VCaP (cell line): ENCODE measurements at regions not wholly inside any gene's neighbourhood (a gene's known extent, or its start where the extent isn't known, plus 50 kb on each side); places are given as distances from the start of the nearest gene placed in this dataset.

Experiments used
- H3K27ac ChIP-seq: fragments of 450-650 bp; 2 replicates; pipeline ENCODE4 v1.5.1; 2017
- TF ChIP-seq, protein P1 (sequence below): fragments of 450-650 bp; conservative IDR thresholded peaks from 2 replicates; pipeline ENCODE4 v1.5.1; 2017; ENCODE audit warnings: mild to moderate bottlenecking, moderate library complexity

DNA sequence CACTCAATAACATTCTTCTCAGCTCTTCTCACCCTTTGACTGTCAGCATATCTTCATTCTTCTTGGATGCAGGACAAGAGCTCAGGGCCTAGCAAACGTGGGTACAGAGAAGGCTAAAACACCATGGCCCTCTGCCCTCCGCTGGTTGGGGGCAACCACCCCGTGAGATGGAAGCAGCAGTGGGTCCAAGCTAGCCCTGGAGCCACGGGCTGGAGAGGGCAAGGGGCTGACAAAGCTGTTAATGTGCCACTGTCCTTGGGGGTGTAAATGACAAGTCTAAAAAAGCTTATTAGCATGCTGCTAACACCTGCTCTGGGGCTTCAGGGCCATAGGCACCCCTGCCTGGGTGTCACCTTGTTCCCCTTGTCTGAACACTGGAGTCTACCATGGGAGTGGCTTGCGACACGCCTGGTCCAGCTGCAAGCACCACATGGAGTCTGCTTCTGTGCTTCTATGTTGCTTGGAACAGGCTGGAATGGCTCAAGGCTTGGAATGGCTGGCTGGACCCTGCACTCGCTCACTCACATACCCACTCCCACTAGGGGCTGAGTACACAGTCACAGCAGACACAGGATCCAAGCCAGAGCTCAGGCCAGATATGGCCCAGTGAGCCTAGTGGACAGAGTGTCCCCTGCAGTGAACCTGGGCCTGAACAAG lies 246.0 kb downstream of the PCDH10 start:
- TF ChIP-seq, protein P1, sequence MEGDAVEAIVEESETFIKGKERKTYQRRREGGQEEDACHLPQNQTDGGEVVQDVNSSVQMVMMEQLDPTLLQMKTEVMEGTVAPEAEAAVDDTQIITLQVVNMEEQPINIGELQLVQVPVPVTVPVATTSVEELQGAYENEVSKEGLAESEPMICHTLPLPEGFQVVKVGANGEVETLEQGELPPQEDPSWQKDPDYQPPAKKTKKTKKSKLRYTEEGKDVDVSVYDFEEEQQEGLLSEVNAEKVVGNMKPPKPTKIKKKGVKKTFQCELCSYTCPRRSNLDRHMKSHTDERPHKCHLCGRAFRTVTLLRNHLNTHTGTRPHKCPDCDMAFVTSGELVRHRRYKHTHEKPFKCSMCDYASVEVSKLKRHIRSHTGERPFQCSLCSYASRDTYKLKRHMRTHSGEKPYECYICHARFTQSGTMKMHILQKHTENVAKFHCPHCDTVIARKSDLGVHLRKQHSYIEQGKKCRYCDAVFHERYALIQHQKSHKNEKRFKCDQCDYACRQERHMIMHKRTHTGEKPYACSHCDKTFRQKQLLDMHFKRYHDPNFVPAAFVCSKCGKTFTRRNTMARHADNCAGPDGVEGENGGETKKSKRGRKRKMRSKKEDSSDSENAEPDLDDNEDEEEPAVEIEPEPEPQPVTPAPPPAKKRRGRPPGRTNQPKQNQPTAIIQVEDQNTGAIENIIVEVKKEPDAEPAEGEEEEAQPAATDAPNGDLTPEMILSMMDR = no peak
- no peak overlapping the region for H3K27ac ChIP-seq

DNA sequence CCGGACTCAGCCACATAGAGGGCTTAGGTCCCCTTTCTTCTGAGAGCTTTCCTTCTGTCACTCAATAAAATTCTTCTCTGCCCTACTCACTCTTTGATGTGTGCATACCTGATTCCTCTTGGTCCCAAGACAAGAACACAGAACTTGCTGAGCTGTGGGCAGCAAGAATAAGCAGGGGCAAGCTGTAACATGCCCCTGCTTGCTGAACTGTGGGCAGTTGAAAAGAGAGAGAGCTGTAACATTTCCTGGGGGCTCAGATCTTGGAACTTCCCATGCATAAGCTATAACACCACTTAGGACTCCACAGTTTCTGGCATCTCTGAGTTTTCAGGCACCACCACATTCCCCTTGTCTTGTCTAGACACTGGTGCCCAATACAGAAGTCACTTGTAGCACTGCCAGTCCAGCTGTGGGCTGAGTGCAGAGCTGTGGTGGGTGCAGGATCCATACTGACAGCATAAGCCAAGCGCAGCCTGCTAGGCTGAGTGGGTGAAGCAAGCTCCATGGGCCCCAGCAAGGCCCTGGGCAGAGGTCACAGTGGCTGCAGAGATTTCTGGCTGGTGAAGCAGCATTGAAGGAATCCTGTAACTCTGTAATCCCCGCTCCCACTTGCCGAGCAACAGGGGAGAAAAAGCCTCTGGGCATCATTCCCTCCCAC lies 241.2 kb downstream of the PCDH10 start:
- no peak overlapping the region for H3K27ac ChIP-seq
- TF ChIP-seq, protein P1 = no peak

DNA sequence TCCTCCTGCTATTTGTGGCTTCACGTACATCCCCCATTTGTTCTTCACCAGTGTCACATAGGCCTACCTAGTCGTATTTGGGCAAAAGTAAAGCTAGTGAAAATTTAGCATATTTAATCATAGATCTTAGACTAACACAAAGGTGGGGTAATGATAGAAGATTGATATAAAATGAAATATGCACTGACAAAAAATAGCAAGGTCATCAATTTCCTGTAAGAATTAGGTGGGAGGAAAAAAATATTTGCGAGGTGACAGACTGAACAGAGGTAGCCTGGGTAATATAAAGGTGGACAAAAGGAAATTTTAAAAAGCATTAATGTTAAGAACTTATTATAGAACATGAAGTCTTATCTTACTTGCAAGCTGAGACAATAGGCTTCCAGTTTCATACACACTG lies 239.9 kb downstream of the PCDH10 start:
- H3K27ac ChIP-seq = no peak overlapping the region
- TF ChIP-seq, protein P1 = no peak

DNA sequence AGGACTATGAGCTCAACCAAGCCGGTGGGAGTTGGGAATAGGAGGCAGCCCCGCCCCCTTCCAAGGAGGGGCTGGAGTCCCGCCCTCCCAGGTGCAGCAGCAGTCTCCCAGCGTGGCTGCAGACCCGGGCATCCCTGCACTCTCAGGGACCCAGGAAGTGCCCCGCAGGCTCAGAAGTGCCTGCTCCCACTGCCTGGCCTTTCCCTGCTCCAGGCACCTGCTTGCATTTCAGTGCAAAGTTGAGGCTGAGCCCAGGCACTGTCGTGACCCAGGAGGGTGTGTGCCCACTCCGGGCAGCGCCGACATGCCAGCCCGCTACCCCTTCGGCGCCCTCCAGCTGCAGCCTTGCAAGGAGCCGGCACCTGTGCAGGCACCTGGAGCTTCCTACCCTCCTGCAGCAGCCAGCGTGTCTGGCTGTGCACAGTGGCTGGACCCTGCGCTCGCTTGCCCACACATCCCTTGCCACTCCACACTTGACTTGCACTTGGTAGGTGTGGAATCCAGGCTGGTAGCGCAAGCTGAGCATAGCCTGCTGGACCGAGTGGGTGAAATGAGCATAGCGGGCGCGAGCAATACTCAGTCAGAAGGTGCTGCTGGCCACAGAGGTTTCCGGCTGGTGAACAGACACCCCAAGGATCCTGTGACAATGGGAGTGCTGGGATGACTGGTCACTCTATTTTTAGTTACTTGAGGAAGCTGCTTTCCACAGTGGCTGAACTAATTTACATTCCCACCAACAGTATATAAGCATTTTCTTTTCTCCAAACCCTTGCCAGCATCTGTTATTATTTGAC lies 236.3 kb downstream of the PCDH10 start:
- TF ChIP-seq, protein P1 = no peak
- no peak overlapping the region for H3K27ac ChIP-seq

DNA sequence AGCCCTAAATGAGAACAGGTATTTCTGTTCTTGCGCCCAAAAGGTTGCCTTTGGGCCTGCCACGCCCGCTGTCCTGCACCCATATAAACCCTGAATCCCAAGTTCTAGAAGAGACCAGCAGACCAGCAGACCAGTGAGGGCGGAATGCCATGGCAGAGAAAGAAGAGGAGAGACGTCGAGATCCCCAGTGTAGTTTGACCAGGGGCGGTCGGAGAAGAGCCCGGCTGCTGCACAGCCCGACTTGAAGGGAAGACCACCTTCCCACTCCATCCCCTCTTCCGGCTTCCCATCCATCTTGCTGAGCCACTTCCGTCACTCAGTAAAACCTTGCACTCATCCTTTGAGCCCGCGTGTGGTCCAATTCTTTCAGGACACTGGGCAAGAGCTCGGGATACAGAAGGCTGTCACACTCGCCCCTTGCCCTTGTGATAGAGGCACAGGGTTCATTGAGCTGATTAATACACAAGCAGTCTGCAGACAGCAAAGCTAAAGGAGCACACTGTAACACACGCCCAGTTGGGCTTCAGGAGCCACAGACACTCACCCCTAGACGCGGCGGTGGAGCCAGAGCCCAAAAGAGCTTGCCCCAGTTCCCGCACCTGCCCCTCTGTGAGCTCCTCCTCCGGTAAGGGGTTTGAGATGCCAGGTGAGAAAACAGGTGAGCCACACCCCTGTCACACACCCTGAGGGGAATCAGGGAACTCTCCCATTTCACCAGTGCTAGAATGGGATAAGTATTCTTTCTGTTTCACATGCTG lies 230.8 kb downstream of the PCDH10 start:
- no peak overlapping the region for H3K27ac ChIP-seq
- TF ChIP-seq, protein P1 = no peak

DNA sequence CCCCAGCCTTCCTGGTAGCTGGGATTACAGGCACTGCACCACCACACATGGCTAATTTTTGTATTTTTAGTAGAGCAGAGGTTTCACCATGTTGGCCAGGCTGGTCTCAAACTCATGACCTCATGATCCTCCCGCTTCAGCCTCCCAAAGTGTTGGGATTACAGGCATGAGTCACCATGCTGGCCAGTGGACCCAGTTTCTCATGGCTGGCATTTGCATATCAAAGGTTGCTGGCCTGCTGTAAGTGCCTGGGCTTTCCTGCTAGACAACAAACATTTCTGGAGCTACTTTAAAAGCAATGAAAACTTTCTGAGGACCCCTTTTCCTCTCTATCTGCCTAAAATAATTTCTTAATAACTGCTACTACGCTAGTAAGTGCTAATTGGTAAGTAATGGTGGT lies 228.2 kb downstream of the PCDH10 start:
- TF ChIP-seq, protein P1 = no peak
- no peak overlapping the region for H3K27ac ChIP-seq

DNA sequence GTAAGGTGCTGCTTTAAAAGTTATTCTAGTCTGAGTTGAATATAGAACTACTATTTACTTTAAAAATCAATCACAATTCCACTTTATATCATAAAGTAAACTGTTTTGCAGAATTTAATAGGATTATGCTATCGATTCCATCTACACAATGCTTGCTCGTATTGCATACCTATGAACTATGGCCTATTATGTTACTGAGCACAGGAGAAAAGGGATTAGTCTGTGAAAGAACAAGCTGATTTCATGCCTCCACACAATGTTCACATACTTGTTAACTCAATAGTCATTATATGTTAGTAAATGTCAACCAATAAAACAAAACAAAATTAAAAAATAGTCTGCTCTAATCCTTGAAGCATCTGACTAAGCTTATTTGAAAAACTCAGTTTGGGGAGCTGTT lies 223.6 kb downstream of the PCDH10 start:
- H3K27ac ChIP-seq = no peak overlapping the region
- TF ChIP-seq, protein P1 = no peak
